ENCODE measurements at regions not wholly inside any gene's neighbourhood (a gene's known extent, or its start where the extent isn't known, plus 50 kb on each side); places are given as distances from the start of the nearest gene placed in this dataset.

- Histone ChIP-seq H3K27me3 (no peaks in the 10 kb centered on the region), H3K36me3 (no peaks in the 10 kb centered on the region), H3K9me3 (no peaks in the 10 kb centered on the region), H3K27ac (no peak overlapping the region), H3K4me3 (no peak overlapping the region), H3K4me1 (no peaks in the 10 kb centered on the region)
- 87 to 92% methylated on average over 2 of the region's 2 CpGs for WGBS, 2 donors
- DNase-seq (ENCODE audit: low spot score in 2 of 2): no peak
- TF ChIP-seq EP300 (IDR thresholded peaks at IDR 0.05) (no peak), POLR2A (IDR thresholded peaks at IDR 0.05) (no peak), CTCF (IDR thresholded peaks at IDR 0.05) (no peak)
Observed at GRCh38 chr6:147861696-147862095, 353.2 kb downstream of the SAMD5 start.

DNA sequence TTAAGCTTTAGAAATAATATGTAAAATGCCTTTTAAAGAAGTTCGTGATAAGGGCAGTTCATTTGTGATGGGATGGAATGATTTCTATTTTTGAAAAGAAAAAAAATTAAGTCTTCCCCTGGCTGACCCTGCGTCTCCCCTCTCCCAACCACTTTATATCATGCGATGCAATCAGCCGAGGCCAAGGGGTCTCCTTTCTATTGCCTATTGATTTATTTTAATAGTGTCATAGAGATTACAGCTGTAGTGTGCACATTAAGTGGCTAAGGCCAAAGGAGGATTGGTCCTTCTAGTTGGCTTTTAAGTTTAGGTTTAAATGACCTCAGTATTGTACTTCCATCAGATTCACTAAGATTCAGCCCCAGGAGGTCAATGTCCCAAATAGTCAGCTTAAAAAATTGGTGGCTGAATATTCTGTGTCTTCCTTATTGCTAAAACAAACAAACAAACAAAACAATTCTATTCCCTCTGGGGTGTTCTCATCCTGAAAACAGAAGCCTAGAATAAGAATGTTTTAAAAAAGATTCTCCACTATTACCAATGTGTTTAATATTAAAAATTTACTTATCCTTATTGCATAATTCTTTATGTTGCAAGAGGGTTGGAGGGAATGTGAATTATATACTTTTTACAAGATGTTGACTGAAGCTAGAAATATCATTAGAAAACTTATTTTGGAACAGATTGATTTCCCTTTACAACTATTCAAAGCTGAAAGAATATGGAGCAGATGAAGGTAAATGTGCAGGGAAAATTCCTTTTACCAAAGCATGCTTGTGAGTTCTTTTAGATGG is 359.1 kb downstream of the SAMD5 start:
- WGBS, 2 donors: 92 to 93% methylated on average over 4 of the region's 4 CpGs
- no peaks in the 10 kb centered on the region for H3K9me3 ChIP-seq
- peaks cover 0 to 12% (median 0%) of the 10 kb centered on the region in 4 donors for H3K4me1 ChIP-seq
- H3K27me3 ChIP-seq: no peaks in the 10 kb centered on the region
- DNase-seq (ENCODE audit: low spot score in 2 of 2): no peak
- no peaks in the 10 kb centered on the region for H3K36me3 ChIP-seq
- H3K4me3 ChIP-seq: no peak overlapping the region
- no peak overlapping the region for H3K27ac ChIP-seq
- no peak for TF ChIP-seq CTCF (IDR thresholded peaks at IDR 0.05)
- no peak for TF ChIP-seq EP300 (IDR thresholded peaks at IDR 0.05)
- no peak for TF ChIP-seq POLR2A (IDR thresholded peaks at IDR 0.05)

DNA sequence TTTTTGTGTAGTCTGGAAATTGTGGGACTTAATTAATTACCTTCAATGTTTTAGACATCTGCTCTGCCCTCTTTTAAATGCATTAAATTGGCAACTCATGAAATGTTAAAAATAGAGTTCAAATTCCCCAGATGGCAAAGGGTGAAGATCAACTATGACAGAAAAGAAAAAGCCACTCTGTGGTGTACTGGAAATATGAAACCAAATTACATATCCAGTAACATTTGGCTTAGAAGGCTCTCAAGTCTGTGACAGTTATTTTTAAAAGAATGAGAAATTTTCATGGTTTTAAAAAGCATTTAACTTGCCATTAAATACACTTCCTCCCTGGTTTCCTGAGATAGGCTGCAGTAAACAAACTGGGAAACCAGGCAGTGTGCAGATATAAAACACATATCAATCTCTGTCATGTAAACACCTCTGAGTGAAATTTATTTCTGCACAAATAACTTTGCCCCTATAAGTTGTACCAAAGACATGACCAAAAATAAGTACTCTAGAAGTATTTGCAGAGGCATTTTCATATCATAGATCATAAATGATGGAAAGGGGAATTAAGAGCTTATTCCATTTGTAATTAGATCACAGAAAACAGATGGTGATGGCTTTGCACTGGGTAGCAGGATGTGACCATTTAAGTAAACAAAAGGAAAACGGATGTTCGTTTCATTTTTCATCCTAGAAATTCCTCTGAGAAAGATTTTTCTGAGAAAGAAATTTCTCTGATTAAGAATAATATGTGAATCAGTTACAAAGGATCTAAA is 360.1 kb downstream of the SAMD5 start:
- Histone ChIP-seq H3K27ac (peak overlapping the region in 1 of 4 donors; percentile 12), H3K27me3 (no peaks in the 10 kb centered on the region), H3K9me3 (no peaks in the 10 kb centered on the region), H3K4me1 (peaks cover 0 to 13% (median 0%) of the 10 kb centered on the region in 4 donors), H3K36me3 (no peaks in the 10 kb centered on the region), H3K4me3 (no peak overlapping the region)
- WGBS, 2 donors: 0 to 1% methylated on average over 2 of the region's 2 CpGs
- DNase-seq (ENCODE audit: low spot score in 2 of 2): no peak
- TF ChIP-seq CTCF (IDR thresholded peaks at IDR 0.05) (no peak), POLR2A (IDR thresholded peaks at IDR 0.05) (no peak), EP300 (IDR thresholded peaks at IDR 0.05) (no peak)

DNA sequence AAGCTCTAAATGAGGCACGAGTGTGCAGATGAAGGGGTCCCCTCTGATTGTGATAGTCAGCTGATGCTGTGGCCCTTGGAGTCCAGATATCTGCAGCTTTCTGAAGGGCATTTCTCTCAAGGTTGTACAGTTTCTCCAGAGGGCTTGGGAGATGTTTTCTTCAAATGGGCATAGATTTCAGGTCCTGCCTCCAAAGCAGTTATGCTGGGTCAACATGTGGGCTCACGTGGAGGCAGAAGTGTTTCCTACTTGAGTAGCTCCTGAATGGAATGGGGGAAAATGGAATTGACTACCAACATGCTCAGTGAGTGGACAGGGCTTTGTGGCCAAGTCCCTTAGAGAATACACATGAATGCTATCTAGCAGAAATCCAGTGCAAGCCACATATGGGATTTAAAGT is 360.7 kb downstream of the SAMD5 start:
- Histone ChIP-seq H3K27ac (no peak overlapping the region), H3K36me3 (no peaks in the 10 kb centered on the region), H3K4me1 (peaks cover 0 to 18% (median 0%) of the 10 kb centered on the region in 4 donors), H3K9me3 (no peaks in the 10 kb centered on the region), H3K4me3 (no peak overlapping the region), H3K27me3 (no peaks in the 10 kb centered on the region)
- WGBS, 2 donors: 35 to 49% methylated on average over 2 of the region's 2 CpGs
- no peak for DNase-seq (ENCODE audit: low spot score in 2 of 2)
- no peak for TF ChIP-seq POLR2A (IDR thresholded peaks at IDR 0.05)
- no peak for TF ChIP-seq CTCF (IDR thresholded peaks at IDR 0.05)

DNA sequence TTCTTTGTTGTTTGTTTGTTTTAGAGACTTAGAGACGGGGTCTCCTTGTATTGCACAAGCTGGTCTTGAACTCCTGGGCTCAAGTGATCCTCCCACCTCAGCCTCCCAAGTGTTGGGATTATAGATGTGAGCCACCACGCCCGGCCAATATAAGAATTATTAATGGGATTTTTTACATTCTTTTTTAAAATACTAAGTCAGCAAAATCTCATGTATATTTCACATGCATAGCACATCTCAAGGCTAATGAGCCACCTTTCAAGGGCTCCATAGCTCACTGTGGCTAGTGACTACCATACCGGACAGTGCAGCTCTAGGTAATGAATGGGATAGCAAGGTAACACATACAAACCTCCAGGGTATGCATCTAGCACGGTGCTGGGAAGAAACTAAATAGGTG is 361.4 kb downstream of the SAMD5 start:
- Histone ChIP-seq H3K27me3 (no peaks in the 10 kb centered on the region), H3K4me1 (peaks cover 0 to 18% (median 0%) of the 10 kb centered on the region in 4 donors), H3K27ac (no peak overlapping the region), H3K36me3 (no peaks in the 10 kb centered on the region), H3K4me3 (no peak overlapping the region), H3K9me3 (no peaks in the 10 kb centered on the region)
- no peak for DNase-seq (ENCODE audit: low spot score in 2 of 2)
- TF ChIP-seq POLR2A (IDR thresholded peaks at IDR 0.05): no peak
- no peak for TF ChIP-seq CTCF (IDR thresholded peaks at IDR 0.05)
- no peak for TF ChIP-seq EP300 (IDR thresholded peaks at IDR 0.05)
- 89 to 96% methylated on average over 5 of the region's 5 CpGs for WGBS, 2 donors

Data from tibial nerve (tissue), 4 donors.